Muscle of leg (tissue), 3 donors: ENCODE measurements at regions not wholly inside any gene's neighbourhood (a gene's known extent, or its start where the extent isn't known, plus 50 kb on each side); places are given as distances from the start of the nearest gene placed in this dataset.

Experiments
- DNase-seq: peaks from one replicate; pipeline ENCODE4 v3.0.0; 2013
- H3K27ac ChIP-seq: one replicate; pipeline ENCODE4 v1.5.1; 2013; ENCODE audit warnings: mild to moderate bottlenecking, low read length, control low read depth
- H3K27me3 ChIP-seq: one replicate; pipeline ENCODE4 v1.6.1; 2013; ENCODE audit warnings: low read length; ENCODE audit not compliant: control insufficient read depth, insufficient read depth
- H3K36me3 ChIP-seq: one replicate; pipeline ENCODE4 v1.6.1; 2013; ENCODE audit warnings: low read length; ENCODE audit not compliant: control insufficient read depth, insufficient read depth
- H3K4me1 ChIP-seq: one replicate; pipeline ENCODE4 v1.6.1; 2013; ENCODE audit warnings: low read length; ENCODE audit not compliant: control insufficient read depth, insufficient read depth
- H3K4me3 ChIP-seq: one replicate; pipeline ENCODE4 v1.5.1; 2013; ENCODE audit warnings: low read length, control low read depth
- H3K9me3 ChIP-seq: replicated peaks from 2 replicates; pipeline ENCODE4 v1.6.1; 2013; ENCODE audit warnings: low read depth, low read length; ENCODE audit not compliant: control insufficient read depth
- WGBS: methylation state at CpG from one replicate; pipeline ENCODE4 v1.1.5; 2013; ENCODE audit warnings: missing lambda C conversion rate; ENCODE audit not compliant: insufficient coverage; 5-methylcytosine and 5-hydroxymethylcytosine counted together

DNA sequence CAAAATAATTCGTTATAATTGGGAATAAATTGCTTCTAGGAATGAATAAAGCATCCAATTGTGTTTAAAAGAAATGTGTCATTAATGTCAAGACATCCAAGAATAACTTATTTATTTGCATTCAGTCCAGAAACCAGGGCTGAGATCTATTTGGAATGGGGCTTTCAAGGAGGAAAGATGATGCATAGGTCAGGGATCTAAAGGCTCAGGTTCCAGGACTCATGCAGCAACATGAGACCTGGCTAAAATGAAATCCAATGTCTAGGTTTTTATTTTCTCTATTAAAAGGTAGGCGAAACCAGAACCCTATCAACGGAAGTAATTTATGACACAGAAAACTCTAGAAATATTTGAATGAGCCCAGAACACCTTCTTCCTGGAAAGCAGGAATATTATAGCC lies 376.8 kb downstream of the SEC16B start:
- Histone ChIP-seq H3K9me3 (no peaks in the 10 kb centered on the region), H3K27me3 (no peaks in the 10 kb centered on the region), H3K27ac (no peak overlapping the region), H3K36me3 (no peaks in the 10 kb centered on the region), H3K4me3 (no peak overlapping the region), H3K4me1 (no peaks in the 10 kb centered on the region)
- no peak for DNase-seq
- WGBS, result no CpG with 5 or more reads among the region's 3 CpGs

- Histone ChIP-seq H3K27me3 (no peaks in the 10 kb centered on the region), H3K36me3 (no peaks in the 10 kb centered on the region), H3K4me3 (no peak overlapping the region), H3K4me1 (no peaks in the 10 kb centered on the region), H3K9me3 (no peaks in the 10 kb centered on the region), H3K27ac (no peak overlapping the region)
- WGBS, result no CpG with 5 or more reads among the region's 4 CpGs
- no peak for DNase-seq
Measured at GRCh38 chr1:177592624-177593023, 377.2 kb downstream of the SEC16B start.

DNA sequence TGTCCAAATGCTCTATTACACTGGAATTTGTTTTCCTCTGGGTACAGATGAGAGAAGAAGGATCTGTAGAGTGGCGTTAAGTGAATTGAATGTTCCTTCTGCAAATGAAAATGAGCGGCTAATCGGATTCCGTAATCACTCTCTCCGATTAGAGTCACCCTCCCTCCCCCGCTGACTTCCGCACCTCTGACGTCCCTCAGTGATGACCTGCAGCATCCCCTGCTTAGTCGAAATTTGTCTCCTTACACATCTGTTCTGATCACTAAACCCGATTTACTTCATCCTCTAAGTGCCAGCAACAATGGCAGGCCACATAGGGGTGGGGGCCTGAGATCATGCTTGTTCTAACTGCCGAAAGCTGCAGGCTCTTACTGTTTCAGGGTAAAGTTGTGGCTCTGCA lies 378.7 kb downstream of the SEC16B start:
- DNase-seq, result no peak
- Histone ChIP-seq H3K4me3 (no peak overlapping the region), H3K27ac (no peak overlapping the region), H3K4me1 (no peaks in the 10 kb centered on the region), H3K27me3 (no peaks in the 10 kb centered on the region), H3K36me3 (no peaks in the 10 kb centered on the region), H3K9me3 (no peaks in the 10 kb centered on the region)
- WGBS, result 71% methylated on average over 10 of the region's 11 CpGs

DNA sequence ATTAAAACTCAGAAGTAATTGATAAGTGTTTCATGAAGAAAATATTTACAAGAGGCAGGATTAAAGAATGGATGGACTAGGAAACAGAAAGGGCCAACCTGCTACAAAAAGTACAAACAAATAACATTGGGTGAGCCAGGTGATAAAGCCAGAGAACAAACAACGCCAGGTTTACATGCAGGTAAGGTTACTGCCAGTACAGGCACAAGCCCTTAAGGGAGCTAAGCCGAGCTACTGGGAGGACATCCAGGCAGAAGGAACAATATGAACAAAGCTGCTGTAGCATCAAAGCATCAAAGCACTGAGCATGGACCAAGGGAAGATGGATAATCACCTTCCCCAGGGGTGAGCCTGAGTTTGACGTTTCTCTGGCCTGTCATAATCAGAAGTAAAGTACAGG lies 380.7 kb downstream of the SEC16B start:
- Histone ChIP-seq H3K36me3 (no peaks in the 10 kb centered on the region), H3K27ac (no peak overlapping the region), H3K4me3 (no peak overlapping the region), H3K27me3 (no peaks in the 10 kb centered on the region), H3K4me1 (no peaks in the 10 kb centered on the region), H3K9me3 (no peaks in the 10 kb centered on the region)
- 63% methylated on average over 3 of the region's 3 CpGs for WGBS
- no peak for DNase-seq

DNA sequence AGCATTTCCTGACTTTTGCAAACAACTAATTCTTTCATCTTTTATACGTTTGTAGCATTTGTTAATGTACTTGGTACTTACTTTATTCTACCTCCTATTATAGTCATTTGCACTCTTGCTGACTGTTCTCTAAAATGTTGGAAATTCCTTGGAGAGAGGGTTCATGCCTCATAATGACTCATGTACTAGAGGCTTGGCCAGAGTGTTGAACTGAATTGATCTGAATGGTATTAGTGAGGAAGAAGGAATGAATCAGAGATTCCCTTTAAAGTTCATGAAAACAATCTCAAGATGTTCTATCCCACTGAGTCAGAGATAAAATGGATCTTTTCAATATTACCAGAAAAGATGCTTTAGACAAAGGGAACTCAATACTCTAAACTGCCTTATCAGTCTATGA lies 383.4 kb downstream of the SEC16B start:
- Histone ChIP-seq H3K4me3 (no peak overlapping the region), H3K4me1 (no peaks in the 10 kb centered on the region), H3K27me3 (no peaks in the 10 kb centered on the region), H3K27ac (no peak overlapping the region), H3K36me3 (no peaks in the 10 kb centered on the region), H3K9me3 (no peaks in the 10 kb centered on the region)
- no peak for DNase-seq
- WGBS, result no CpG with 5 or more reads among the region's 1 CpG

DNA sequence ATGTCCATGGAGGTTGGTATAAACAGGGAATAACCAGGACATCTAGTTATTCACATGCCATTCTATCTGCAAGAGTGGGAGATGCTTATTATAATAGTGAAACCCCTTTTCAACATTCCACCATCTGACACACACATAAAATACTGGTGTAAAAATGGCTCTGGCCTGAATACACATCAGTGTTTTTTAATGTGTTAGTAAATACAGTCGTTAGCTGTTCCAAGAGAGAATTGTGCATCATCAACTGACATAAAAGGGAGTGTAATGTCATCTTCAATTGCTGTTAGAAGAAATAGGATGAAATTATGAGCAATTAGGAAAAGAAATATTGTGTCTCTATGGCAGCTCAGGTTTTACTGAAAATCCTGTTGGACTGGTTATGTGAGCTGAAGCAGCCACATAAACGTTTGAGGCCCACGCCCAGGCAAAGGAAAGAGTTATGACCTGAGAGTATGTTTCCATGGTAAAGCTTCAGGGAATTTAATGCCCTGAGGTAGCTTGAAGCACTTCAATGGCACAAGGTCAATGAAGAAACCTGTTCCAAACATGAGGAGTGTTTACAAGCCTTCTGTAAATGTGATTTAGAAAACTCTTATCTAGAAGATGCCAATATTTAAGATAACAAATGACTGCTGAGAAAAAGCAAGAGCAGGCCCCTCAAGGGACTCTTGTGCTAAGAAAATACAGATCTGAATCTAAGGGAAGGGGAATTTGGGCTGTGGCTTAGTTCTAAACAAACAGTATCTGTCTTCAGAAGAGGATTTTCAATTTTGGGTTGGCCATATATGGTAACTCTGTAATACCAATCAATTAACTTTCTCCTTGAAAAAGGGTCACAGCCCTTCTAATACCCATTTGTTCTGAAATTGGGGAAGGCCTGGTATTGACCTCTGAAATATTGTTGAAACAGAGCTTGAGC lies 384.3 kb downstream of the SEC16B start:
- Histone ChIP-seq H3K36me3 (no peaks in the 10 kb centered on the region), H3K4me3 (no peak overlapping the region), H3K9me3 (no peaks in the 10 kb centered on the region), H3K4me1 (no peaks in the 10 kb centered on the region), H3K27me3 (no peaks in the 10 kb centered on the region), H3K27ac (no peak overlapping the region)
- DNase-seq, result peak; percentile 3
- WGBS, result 10% methylated on average over 2 of the region's 3 CpGs

GRCh38 chr1:177573901-177574300 lies 396.0 kb downstream of the SEC16B start:
- Histone ChIP-seq H3K27me3 (no peaks in the 10 kb centered on the region), H3K9me3 (no peaks in the 10 kb centered on the region), H3K36me3 (no peaks in the 10 kb centered on the region), H3K4me3 (no peak overlapping the region), H3K4me1 (no peaks in the 10 kb centered on the region), H3K27ac (no peak overlapping the region)
- no peak for DNase-seq
- 20% methylated on average over 1 of the region's 2 CpGs for WGBS

DNA sequence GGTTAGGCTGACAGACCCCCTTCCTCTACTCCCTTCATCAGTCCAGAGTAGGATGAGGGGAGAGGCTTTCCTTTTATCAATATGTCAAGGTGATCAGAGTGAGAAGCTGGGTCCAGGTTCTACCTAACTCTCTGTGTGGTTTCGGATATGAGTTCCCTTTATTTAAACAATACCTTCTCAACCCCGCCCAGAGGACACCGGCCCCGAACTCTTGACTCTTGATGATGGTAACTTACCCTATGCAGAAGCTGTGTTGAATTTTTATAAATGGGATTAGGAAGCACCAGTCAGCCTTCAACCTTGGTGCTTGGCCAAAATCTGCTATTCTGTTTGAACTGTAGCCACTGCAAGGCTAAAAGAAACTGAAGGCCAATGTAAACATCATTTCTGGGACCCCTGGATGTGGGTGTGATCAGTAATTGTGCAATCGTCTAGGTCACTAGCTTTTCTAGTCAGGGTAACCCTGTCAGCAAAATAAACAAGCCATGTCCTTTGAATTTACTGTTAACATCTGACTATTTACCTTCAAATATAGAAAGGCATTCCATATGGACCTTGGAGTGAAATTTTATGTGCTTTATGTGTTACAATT lies 398.3 kb downstream of the SEC16B start:
- 83% methylated on average over 1 of the region's 5 CpGs for WGBS
- DNase-seq, result peak; percentile 1
- Histone ChIP-seq H3K27ac (no peak overlapping the region), H3K4me3 (no peak overlapping the region), H3K9me3 (no peaks in the 10 kb centered on the region), H3K4me1 (no peaks in the 10 kb centered on the region), H3K36me3 (no peaks in the 10 kb centered on the region), H3K27me3 (no peaks in the 10 kb centered on the region)

- H3K4me1 ChIP-seq, result no peaks in the 10 kb centered on the region
- no peak for DNase-seq
- no CpG with 5 or more reads among the region's 1 CpG for WGBS
- H3K27me3 ChIP-seq, result no peaks in the 10 kb centered on the region
- no peaks in the 10 kb centered on the region for H3K36me3 ChIP-seq
- no peaks in the 10 kb centered on the region for H3K9me3 ChIP-seq
- no peak overlapping the region for H3K27ac ChIP-seq
- H3K4me3 ChIP-seq, result no peak overlapping the region
Measured at GRCh38 chr1:177571076-177571475, 398.8 kb downstream of the SEC16B start.

DNA sequence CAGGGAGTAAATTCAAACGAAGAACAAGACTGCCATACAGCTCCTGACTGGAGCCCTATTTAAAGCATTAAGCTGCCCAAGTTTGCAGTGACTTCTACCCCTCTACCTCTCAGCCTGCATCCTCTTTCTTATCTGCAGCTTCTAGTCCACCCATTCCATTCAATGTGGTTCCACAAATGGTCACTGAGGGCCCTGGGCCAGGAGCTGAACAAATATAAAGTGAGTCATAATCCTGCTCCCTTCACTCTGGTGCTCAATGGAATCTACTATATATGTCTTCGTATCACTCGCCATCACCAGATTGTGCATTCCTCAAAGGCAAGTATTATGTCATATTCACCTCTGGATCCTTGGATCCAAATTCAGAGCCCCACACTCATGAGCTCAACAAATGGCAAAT lies 398.7 kb downstream of the BRINP2 start:
- H3K4me1 ChIP-seq, result no peaks in the 10 kb centered on the region
- H3K27ac ChIP-seq, result no peak overlapping the region
- WGBS, result 64% methylated on average over 1 of the region's 3 CpGs
- H3K27me3 ChIP-seq, result no peaks in the 10 kb centered on the region
- H3K36me3 ChIP-seq, result no peaks in the 10 kb centered on the region
- no peak for DNase-seq
- H3K4me3 ChIP-seq, result no peak overlapping the region
- no peaks in the 10 kb centered on the region for H3K9me3 ChIP-seq
